ENCODE measurements at regions not wholly inside any gene's neighbourhood (a gene's known extent, or its start where the extent isn't known, plus 50 kb on each side); places are given as distances from the start of the nearest gene placed in this dataset.
"Not testable (repeated sequence)": the region's sequence is repeated elsewhere in the genome, so short reads cannot be mapped to it uniquely, and the experiment has no call there.

GRCh38 chr5:142210864-142211412 lies 102.4 kb downstream of the NDFIP1 start:
- Histone ChIP-seq H3K36me3 (ENCODE audit: insufficient read depth, low read length) (no peaks in the 10 kb centered on the region), H3K4me1 (ENCODE audit: insufficient read depth, low read length) (peaks cover 14% of the 10 kb centered on the region), H3K9ac (ENCODE audit: low read depth, low read length) (no peak overlapping the region), H3K9me3 (ENCODE audit: control insufficient read depth, insufficient read depth, low read length) (no peaks in the 10 kb centered on the region)

- Histone ChIP-seq H3K4me1 (ENCODE audit: insufficient read depth, low read length) (peaks cover 14% of the 10 kb centered on the region), H3K36me3 (ENCODE audit: insufficient read depth, low read length) (no peaks in the 10 kb centered on the region), H3K9me3 (ENCODE audit: control insufficient read depth, insufficient read depth, low read length) (no peaks in the 10 kb centered on the region), H3K9ac (ENCODE audit: low read depth, low read length) (no peak overlapping the region)
These were observed 101.4 kb downstream of the NDFIP1 start for GRCh38 chr5:142210011-142210410.

- H3K9ac ChIP-seq (ENCODE audit: low read depth, low read length) = no peak overlapping the region; the same call in 1 of the 2 replicates
- no peaks in the 10 kb centered on the region for H3K36me3 ChIP-seq (ENCODE audit: insufficient read depth, low read length)
- peaks cover 14% of the 10 kb centered on the region for H3K4me1 ChIP-seq (ENCODE audit: insufficient read depth, low read length)
- no peaks in the 10 kb centered on the region for H3K9me3 ChIP-seq (ENCODE audit: control insufficient read depth, insufficient read depth, low read length)
These were observed 100.3 kb downstream of the NDFIP1 start for GRCh38 chr5:142208777-142209312.

- H3K4me1 ChIP-seq (ENCODE audit: insufficient read depth, low read length) = peaks cover 14% of the 10 kb centered on the region
- not testable (repeated sequence) for H3K9me3 ChIP-seq (ENCODE audit: control insufficient read depth, insufficient read depth, low read length); H3K9ac ChIP-seq (ENCODE audit: low read depth, low read length); H3K36me3 ChIP-seq (ENCODE audit: insufficient read depth, low read length)
These were observed 99.7 kb downstream of the NDFIP1 start for GRCh38 chr5:142208244-142208643.

GRCh38 chr5:142206801-142207200 lies 98.2 kb downstream of the NDFIP1 start:
- Histone ChIP-seq H3K9ac (ENCODE audit: low read depth, low read length) (no peak overlapping the region), H3K9me3 (ENCODE audit: control insufficient read depth, insufficient read depth, low read length) (no peaks in the 10 kb centered on the region), H3K4me1 (ENCODE audit: insufficient read depth, low read length) (peaks cover 11% of the 10 kb centered on the region), H3K36me3 (ENCODE audit: insufficient read depth, low read length) (no peaks in the 10 kb centered on the region)

- Histone ChIP-seq H3K9me3 (ENCODE audit: control insufficient read depth, insufficient read depth, low read length) (no peaks in the 10 kb centered on the region), H3K4me1 (ENCODE audit: insufficient read depth, low read length) (peaks cover 6% of the 10 kb centered on the region), H3K36me3 (ENCODE audit: insufficient read depth, low read length) (no peaks in the 10 kb centered on the region), H3K9ac (ENCODE audit: low read depth, low read length) (no peak overlapping the region)
These were observed 95.6 kb downstream of the NDFIP1 start for GRCh38 chr5:142204219-142204618.
